ENCODE measurements at regions not wholly inside any gene's neighbourhood (a gene's known extent, or its start where the extent isn't known, plus 50 kb on each side); places are given as distances from the start of the nearest gene placed in this dataset.

DNA sequence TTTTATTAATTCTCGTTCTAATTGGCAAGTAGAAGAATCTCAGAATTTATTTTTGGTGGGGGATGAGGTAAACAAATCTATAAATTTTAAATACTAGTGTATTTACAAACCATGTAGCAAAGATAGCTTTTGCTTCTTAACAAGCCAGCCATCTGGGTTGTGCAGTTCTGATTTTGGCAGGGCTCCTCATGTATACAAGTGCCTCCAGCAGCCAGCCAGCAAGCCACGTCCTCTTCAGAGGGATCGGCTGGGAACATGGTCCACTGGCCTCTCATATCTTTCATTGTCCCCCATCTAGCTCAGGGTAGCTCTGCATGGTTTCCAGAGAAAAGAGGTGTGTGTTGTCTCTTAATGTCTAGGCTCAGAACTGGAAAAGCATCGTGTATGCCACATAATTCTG lies 659.1 kb downstream of the MRPL39 start:
- TF ChIP-seq, protein P1, sequence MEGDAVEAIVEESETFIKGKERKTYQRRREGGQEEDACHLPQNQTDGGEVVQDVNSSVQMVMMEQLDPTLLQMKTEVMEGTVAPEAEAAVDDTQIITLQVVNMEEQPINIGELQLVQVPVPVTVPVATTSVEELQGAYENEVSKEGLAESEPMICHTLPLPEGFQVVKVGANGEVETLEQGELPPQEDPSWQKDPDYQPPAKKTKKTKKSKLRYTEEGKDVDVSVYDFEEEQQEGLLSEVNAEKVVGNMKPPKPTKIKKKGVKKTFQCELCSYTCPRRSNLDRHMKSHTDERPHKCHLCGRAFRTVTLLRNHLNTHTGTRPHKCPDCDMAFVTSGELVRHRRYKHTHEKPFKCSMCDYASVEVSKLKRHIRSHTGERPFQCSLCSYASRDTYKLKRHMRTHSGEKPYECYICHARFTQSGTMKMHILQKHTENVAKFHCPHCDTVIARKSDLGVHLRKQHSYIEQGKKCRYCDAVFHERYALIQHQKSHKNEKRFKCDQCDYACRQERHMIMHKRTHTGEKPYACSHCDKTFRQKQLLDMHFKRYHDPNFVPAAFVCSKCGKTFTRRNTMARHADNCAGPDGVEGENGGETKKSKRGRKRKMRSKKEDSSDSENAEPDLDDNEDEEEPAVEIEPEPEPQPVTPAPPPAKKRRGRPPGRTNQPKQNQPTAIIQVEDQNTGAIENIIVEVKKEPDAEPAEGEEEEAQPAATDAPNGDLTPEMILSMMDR (IDR thresholded peaks at IDR 0.05) = no peak
- no peak for TF ChIP-seq POLR2AphosphoS5 (IDR thresholded peaks at IDR 0.05)
- TF ChIP-seq POLR2A (IDR thresholded peaks at IDR 0.05) = no peak
- DNase-seq (ENCODE audit: low spot score in 2 of 2) = no peak
- Histone ChIP-seq H3K9me3 (no peaks in the 10 kb centered on the region), H3K4me3 (no peak overlapping the region), H3K4me1 (no peaks in the 10 kb centered on the region), H3K36me3 (no peaks in the 10 kb centered on the region), H3K27ac (no peak overlapping the region), H3K27me3 (no peaks in the 10 kb centered on the region)
- intact Hi-C loops (cut with DNase I; ENCODE audit: low total_unique reads) = no loop called here

DNA sequence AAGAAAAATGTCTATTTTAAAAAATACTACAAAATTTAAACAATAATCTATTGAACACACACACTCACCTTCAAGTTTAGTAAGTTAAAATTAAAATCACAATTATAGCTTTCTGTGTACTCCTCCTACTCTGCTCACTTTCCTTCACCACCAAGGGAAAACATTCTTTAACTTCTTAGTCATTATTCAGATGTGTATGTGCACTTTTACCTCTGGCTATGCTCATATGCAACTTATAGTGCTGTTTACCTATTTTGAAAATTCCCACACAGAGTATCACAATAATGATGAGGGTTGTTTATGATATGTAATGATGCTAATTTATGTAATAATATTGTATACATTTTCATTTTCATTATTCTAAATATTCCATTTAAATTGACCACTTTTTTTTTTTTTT lies 661.4 kb downstream of the MRPL39 start:
- Histone ChIP-seq H3K4me3 (no peak overlapping the region), H3K9me3 (no peaks in the 10 kb centered on the region), H3K27me3 (no peaks in the 10 kb centered on the region), H3K27ac (no peak overlapping the region), H3K4me1 (no peaks in the 10 kb centered on the region), H3K36me3 (no peaks in the 10 kb centered on the region)
- intact Hi-C loops (cut with DNase I; ENCODE audit: low total_unique reads) = no loop called here
- TF ChIP-seq, protein P1 (IDR thresholded peaks at IDR 0.05) = no peak
- TF ChIP-seq POLR2AphosphoS5 (IDR thresholded peaks at IDR 0.05) = no peak
- no peak for TF ChIP-seq POLR2A (IDR thresholded peaks at IDR 0.05)
- no peak for DNase-seq (ENCODE audit: low spot score in 2 of 2)

DNA sequence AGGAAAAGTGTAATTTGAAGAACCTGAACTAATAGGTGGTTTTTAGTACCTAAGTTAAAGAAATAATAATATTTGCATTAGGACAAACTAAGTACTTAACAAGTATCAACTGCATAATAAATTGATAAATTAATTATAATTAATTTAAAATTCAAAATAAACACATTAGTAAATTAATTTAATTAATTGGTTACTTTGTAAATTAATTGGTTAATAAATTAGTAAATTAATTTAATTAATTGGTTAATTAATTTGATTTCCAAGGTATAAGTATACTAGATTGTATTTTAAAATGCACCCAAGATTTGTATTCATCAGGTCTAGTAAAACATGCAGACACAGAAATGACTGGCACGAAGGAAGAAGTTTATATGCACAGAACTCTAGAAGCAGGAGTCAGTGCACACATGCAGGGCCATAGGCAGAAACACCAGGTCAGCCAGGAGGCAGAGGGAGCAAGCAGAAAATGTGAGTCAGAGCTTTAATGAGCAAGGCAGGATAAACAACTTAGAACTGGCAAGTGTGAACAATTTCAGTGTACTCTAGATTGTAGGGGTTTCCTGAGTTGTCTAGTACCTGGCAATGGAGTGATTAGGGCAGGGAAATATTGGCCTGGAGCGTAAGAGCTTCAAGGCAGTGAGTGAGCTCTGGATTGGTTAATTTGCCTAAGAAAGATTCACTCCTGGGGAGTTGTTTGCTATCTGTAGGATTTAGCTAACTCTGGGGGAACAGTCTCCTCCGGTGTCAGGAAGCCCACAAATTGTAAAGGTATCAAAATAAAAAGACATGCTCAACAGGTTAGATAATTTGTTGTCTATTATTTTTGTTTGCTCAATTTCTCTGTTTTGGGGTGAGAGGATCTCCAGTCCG lies 665.7 kb downstream of the MRPL39 start:
- Histone ChIP-seq H3K36me3 (no peaks in the 10 kb centered on the region), H3K4me3 (no peak overlapping the region), H3K27me3 (no peaks in the 10 kb centered on the region), H3K4me1 (no peaks in the 10 kb centered on the region), H3K9me3 (no peaks in the 10 kb centered on the region), H3K27ac (no peak overlapping the region)
- intact Hi-C loops (cut with DNase I; ENCODE audit: low total_unique reads) = no loop called here
- TF ChIP-seq POLR2A (IDR thresholded peaks at IDR 0.05) (no peak), POLR2AphosphoS5 (IDR thresholded peaks at IDR 0.05) (no peak)
- no peak for DNase-seq (ENCODE audit: low spot score in 2 of 2)

DNA sequence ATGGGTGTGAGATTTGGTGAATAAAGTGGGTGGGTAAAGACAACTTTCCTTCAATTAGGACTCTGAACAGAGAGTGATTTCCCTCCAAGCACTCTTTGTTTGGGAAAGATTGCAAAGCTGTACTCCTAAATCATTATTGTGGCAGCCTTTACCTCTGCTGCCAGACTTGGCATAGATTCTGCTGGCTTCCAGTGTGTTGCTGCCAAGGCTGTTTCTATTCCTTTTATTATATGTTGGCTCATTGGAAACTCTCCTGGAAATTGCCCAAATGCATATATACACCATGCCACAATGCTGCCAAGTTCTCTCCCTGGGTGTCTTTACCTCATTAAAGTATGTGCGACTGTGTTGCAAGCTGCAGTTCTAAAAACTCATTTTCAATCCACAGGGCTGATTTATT lies 668.0 kb downstream of the MRPL39 start:
- Histone ChIP-seq H3K27me3 (no peaks in the 10 kb centered on the region), H3K9me3 (no peaks in the 10 kb centered on the region), H3K4me3 (no peak overlapping the region), H3K27ac (no peak overlapping the region), H3K36me3 (no peaks in the 10 kb centered on the region), H3K4me1 (no peaks in the 10 kb centered on the region)
- intact Hi-C loops (cut with DNase I; ENCODE audit: low total_unique reads) = no loop called here
- TF ChIP-seq, protein P1 (IDR thresholded peaks at IDR 0.05) = no peak
- TF ChIP-seq POLR2AphosphoS5 (IDR thresholded peaks at IDR 0.05) = no peak
- no peak for TF ChIP-seq POLR2A (IDR thresholded peaks at IDR 0.05)
- no peak for DNase-seq (ENCODE audit: low spot score in 2 of 2)

DNA sequence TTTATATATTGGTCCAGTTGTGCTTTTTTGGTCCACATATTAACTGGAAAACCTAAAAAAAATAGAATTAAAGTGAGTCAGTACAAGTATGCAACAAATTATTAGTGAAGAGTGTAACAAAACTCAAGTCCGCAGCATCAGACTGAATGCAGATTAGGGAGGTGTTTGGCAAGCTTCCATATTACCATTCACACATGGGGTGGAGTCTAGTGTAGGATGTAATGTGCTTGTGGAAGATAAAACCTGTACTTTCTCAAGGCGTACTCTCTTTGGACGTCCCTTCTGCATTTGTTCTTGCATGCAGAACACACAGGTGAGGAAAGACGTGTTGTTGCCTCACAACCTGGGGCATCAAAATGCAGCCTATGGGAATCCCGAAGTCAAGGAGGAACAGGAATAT lies 668.7 kb downstream of the MRPL39 start:
- H3K27me3 ChIP-seq = no peaks in the 10 kb centered on the region
- H3K4me3 ChIP-seq = no peak overlapping the region
- intact Hi-C loops (cut with DNase I; ENCODE audit: low total_unique reads) = no loop called here
- no peaks in the 10 kb centered on the region for H3K36me3 ChIP-seq
- H3K27ac ChIP-seq = no peak overlapping the region
- DNase-seq (ENCODE audit: low spot score in 2 of 2) = no peak
- H3K4me1 ChIP-seq = no peaks in the 10 kb centered on the region
- H3K9me3 ChIP-seq = no peaks in the 10 kb centered on the region
- TF ChIP-seq POLR2A (IDR thresholded peaks at IDR 0.05) (no peak), POLR2AphosphoS5 (IDR thresholded peaks at IDR 0.05) (no peak)
- TF ChIP-seq, protein P1 (IDR thresholded peaks at IDR 0.05) = no peak
